Panc1 (cell line): ENCODE measurements at regions not wholly inside any gene's neighbourhood (a gene's known extent, or its start where the extent isn't known, plus 50 kb on each side); places are given as distances from the start of the nearest gene placed in this dataset.

Source experiments
- TCF7L2 ChIP-seq: IDR thresholded peaks from 2 replicates; pipeline ENCODE4 v1.6.1; 2011; ENCODE audit warnings: mild to moderate bottlenecking, low read depth, low read length, inconsistent platforms
- TF ChIP-seq, protein P1 (sequence below): fragments of 450-650 bp; IDR thresholded peaks from 2 replicates; pipeline ENCODE4 v1.5.1; 2017; ENCODE audit warnings: mild to moderate bottlenecking
- TF ChIP-seq, protein P2 (sequence below), 2 experiments: IDR thresholded peaks; 2 replicates each; pipeline ENCODE4 v1.6.1; 2011 to 2012; ENCODE audit warnings: low read depth in 2 of 2, control low read depth in 1 of 2, low read length in 1 of 2, mild to moderate bottlenecking in 1 of 2, moderate library complexity in 1 of 2; ENCODE audit not compliant: insufficient read depth in 1 of 2

DNA sequence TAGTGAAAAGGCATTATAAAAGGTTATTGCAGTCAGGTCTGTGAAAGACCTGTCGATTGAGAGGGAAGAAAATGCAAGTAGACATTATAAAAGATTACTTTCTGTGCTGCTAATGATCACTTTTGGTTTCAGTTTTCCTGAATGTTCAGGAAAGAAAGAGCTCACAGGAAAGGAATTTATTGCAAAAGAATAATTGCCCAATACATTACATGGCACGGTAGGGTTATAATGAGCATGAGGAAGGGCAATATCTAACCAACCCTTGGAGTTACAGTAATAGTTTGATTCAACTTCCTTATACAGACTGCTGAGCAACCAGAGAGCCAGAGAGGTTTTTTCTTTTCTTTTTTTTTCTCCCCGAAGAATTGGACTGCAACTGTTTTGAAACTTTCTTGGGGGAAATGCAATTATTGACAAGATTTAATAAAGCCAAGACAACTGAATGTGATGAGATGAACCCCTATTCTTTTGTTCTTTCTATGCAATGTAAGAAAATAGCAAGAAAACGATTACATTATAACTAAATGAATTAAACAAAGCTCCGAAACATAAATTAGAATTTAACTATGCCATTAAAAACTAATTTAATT, 247.0 kb downstream of the C4orf33 start:
- TF ChIP-seq, protein P1, sequence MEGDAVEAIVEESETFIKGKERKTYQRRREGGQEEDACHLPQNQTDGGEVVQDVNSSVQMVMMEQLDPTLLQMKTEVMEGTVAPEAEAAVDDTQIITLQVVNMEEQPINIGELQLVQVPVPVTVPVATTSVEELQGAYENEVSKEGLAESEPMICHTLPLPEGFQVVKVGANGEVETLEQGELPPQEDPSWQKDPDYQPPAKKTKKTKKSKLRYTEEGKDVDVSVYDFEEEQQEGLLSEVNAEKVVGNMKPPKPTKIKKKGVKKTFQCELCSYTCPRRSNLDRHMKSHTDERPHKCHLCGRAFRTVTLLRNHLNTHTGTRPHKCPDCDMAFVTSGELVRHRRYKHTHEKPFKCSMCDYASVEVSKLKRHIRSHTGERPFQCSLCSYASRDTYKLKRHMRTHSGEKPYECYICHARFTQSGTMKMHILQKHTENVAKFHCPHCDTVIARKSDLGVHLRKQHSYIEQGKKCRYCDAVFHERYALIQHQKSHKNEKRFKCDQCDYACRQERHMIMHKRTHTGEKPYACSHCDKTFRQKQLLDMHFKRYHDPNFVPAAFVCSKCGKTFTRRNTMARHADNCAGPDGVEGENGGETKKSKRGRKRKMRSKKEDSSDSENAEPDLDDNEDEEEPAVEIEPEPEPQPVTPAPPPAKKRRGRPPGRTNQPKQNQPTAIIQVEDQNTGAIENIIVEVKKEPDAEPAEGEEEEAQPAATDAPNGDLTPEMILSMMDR, result no peak
- TF ChIP-seq TCF7L2, result no peak
- TF ChIP-seq, protein P2, sequence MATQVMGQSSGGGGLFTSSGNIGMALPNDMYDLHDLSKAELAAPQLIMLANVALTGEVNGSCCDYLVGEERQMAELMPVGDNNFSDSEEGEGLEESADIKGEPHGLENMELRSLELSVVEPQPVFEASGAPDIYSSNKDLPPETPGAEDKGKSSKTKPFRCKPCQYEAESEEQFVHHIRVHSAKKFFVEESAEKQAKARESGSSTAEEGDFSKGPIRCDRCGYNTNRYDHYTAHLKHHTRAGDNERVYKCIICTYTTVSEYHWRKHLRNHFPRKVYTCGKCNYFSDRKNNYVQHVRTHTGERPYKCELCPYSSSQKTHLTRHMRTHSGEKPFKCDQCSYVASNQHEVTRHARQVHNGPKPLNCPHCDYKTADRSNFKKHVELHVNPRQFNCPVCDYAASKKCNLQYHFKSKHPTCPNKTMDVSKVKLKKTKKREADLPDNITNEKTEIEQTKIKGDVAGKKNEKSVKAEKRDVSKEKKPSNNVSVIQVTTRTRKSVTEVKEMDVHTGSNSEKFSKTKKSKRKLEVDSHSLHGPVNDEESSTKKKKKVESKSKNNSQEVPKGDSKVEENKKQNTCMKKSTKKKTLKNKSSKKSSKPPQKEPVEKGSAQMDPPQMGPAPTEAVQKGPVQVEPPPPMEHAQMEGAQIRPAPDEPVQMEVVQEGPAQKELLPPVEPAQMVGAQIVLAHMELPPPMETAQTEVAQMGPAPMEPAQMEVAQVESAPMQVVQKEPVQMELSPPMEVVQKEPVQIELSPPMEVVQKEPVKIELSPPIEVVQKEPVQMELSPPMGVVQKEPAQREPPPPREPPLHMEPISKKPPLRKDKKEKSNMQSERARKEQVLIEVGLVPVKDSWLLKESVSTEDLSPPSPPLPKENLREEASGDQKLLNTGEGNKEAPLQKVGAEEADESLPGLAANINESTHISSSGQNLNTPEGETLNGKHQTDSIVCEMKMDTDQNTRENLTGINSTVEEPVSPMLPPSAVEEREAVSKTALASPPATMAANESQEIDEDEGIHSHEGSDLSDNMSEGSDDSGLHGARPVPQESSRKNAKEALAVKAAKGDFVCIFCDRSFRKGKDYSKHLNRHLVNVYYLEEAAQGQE (IDR thresholded peaks at IDR 0.05; ENCODE audit: insufficient read depth in 1 of 2, low read depth in 2 of 2, low read length in 1 of 2), result no peak
